ENCODE measurements at regions not wholly inside any gene's neighbourhood (a gene's known extent, or its start where the extent isn't known, plus 50 kb on each side); places are given as distances from the start of the nearest gene placed in this dataset.
"Not testable (repeated sequence)": the region's sequence is repeated elsewhere in the genome, so short reads cannot be mapped to it uniquely, and the experiment has no call there.

DNA sequence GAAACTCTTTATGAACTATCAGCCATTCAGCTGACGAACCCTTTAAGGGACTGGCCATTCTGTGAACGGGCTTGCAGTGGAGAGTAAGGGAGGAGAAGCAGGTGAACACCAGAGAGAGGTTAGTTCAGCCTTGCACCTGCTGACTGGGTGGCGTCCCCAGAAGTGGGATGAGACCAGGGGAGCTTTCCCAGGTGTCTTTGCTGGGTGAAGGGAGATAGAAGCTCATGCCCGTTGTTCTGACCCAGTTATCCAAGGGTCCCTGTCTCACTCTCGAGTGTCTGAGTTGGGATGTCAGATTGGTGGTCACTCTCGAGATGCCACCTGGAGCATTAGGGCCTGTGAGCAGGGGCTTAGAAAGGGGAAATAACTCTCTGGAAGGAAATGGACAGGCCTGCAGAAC is 68.7 kb downstream of the MSX2 start:
- TF ChIP-seq CTCF (IDR thresholded peaks at IDR 0.05; ENCODE audit: borderline replicate concordance, control extremely low read depth, extremely low read depth, insufficient read depth, missing control alignments), result no peak
- no peak for DNase-seq (ENCODE audit: low spot score)
- in situ Hi-C loops (cut with MboI; ENCODE audit: low sequenced_read_pairs, unreplicated experiment), result loop anchor here (25.0 kb wide), 1 partner anchor 381 kb away; no protein-coding TSS in a partner anchor

DNA sequence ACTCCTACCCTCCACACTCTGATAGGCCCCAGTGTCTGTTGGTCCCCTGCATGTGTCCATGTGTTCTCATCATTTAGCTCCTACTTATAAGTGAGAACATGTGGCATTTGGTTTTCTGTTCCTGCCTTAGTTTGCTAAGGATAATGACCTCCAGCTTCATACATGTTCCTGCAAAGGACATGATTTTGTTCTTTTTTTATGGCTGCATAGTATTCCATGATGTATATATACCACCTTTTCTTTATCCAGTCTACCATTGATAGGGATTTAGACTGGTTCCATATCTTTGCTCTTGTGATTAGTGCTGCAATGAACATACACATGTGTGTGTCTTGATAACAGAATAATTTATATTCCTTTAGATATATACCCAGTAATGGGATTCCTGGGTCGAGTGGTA is 67.9 kb downstream of the MSX2 start:
- DNase-seq (ENCODE audit: low spot score), result not testable (repeated sequence)
- in situ Hi-C loops (cut with MboI; ENCODE audit: low sequenced_read_pairs, unreplicated experiment), result loop anchor here (25.0 kb wide), 1 partner anchor 380 kb away; no protein-coding TSS in a partner anchor

DNA sequence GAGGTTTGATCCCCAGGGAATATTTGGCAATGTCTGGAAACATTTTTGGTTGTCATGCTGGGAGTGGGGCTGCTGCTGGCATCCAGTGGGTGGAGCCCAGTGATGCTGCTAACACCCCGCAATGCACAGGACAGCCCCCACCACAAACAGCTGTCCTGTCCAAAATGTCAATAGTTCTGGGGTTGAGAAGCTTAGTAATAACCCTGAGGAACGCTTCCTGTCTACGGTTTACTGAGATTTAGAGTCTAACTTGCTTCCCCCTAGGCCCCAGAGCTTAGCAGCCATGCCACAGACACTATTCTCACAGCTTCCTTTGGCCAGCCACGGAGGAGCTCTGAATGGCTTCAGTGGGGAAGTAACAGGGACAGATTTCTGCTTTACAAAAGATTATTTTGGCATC is 66.5 kb downstream of the MSX2 start:
- DNase-seq (ENCODE audit: low spot score), result no peak
- TF ChIP-seq CTCF (IDR thresholded peaks at IDR 0.05; ENCODE audit: borderline replicate concordance, control extremely low read depth, extremely low read depth, insufficient read depth, missing control alignments), result no peak
- in situ Hi-C loops (cut with MboI; ENCODE audit: low sequenced_read_pairs, unreplicated experiment), result loop anchor here (25.0 kb wide), 1 partner anchor 379 kb away; no protein-coding TSS in a partner anchor

DNA sequence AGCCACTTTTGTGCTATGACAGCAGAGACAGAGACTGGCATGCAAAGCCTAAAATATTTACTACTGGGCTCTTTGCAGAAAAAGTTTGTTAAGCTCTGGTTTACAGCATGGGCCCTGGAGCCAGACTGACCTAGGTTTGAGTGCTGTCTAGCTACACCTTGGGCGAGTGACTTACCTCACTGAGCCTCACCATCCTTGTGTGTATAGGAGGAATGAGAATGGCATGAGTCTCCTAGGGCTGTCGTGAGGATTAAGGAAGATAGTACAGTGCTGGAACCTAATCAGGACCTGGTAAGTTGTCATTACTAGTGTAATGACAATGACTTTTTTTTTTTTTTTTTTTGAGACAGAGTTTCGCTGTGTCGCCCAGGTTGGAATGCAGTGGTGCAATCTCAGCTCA is 65.2 kb downstream of the MSX2 start:
- in situ Hi-C loops (cut with MboI; ENCODE audit: low sequenced_read_pairs, unreplicated experiment), result loop anchor here (25.0 kb wide), 1 partner anchor 377 kb away; no protein-coding TSS in a partner anchor
- TF ChIP-seq CTCF (IDR thresholded peaks at IDR 0.05; ENCODE audit: borderline replicate concordance, control extremely low read depth, extremely low read depth, insufficient read depth, missing control alignments), result no peak
- no peak for DNase-seq (ENCODE audit: low spot score)

- in situ Hi-C loops (cut with MboI; ENCODE audit: low sequenced_read_pairs, unreplicated experiment), result loop anchor here (25.0 kb wide), 1 partner anchor 373 kb away; no protein-coding TSS in a partner anchor
- TF ChIP-seq CTCF (IDR thresholded peaks at IDR 0.05; ENCODE audit: borderline replicate concordance, control extremely low read depth, extremely low read depth, insufficient read depth, missing control alignments), result no peak
- no peak for DNase-seq (ENCODE audit: low spot score)
These were observed 60.8 kb downstream of the MSX2 start for GRCh38 chr5:174785120-174785680.

Measured in GM13976 (cell line).